Caco-2 (cell line): ENCODE measurements at regions not wholly inside any gene's neighbourhood (a gene's known extent, or its start where the extent isn't known, plus 50 kb on each side); places are given as distances from the start of the nearest gene placed in this dataset.
"Not testable (repeated sequence)": the region's sequence is repeated elsewhere in the genome, so short reads cannot be mapped to it uniquely, and the experiment has no call there.

ENCODE experiments used
- BruUV-seq: library from RNA; stranded (reverse); fragments of 400-500 nt; replicated peaks from 2 replicates; lab custom pipeline; 2021; lab: Mats Ljungman, UMichigan
- CTCF ChIA-PET: fragments of 300-600 bp; sonication (Branson Sonifier 250); formaldehyde crosslinking; loops from one replicate; lab custom pipeline; 2022; ENCODE audit warnings: antibody characterized with exemption; lab: Charles Lee
- POLR2A ChIA-PET: fragments of 300-600 bp; sonication (Branson Sonifier 250); formaldehyde crosslinking; loops from one replicate; lab custom pipeline; 2022; ENCODE audit warnings: antibody characterized with exemption; lab: Charles Lee
- DNase-seq, 2 experiments: peaks; one replicate each; pipeline versions ENCODE4 v3.0.0 to v3.0.0-alpha.2; 2020 to 2022
- H3K27me3 ChIP-seq: replicated peaks from 2 replicates; pipeline ENCODE4 v1.6.0; 2011; ENCODE audit warnings: low read length; ENCODE audit not compliant: control insufficient read depth, insufficient read depth
- H3K36me3 ChIP-seq: 2 replicates; pipeline ENCODE4 v1.5.1; 2011; ENCODE audit warnings: low read length; ENCODE audit not compliant: control insufficient read depth, insufficient read depth
- H3K4me1 ChIP-seq: fragments of 250-450 bp; sonication (Bioruptor Pico); 2 replicates; pipeline ENCODE4 v1.5.1; 2020; ENCODE audit warnings: mild to moderate bottlenecking
- H3K4me3 ChIP-seq: 2 replicates; pipeline ENCODE4 v1.5.1; 2011; ENCODE audit warnings: low read depth, mild to moderate bottlenecking, control low read depth, low read length
- H3K9me3 ChIP-seq: fragments of 250-450 bp; sonication (Bioruptor Pico); 2 replicates; pipeline ENCODE4 v1.5.1; 2020; ENCODE audit warnings: mild to moderate bottlenecking, moderate library complexity
- H3K27ac Mint-ChIP-seq: one replicate; pipeline ENCODE4 v1.8.0; 2022; ENCODE audit warnings: mixed read lengths; ENCODE audit not compliant: unreplicated experiment
- H3K27me3 Mint-ChIP-seq: one replicate; pipeline ENCODE4 v1.8.0; 2022; ENCODE audit warnings: mixed read lengths; ENCODE audit not compliant: insufficient read depth, unreplicated experiment
- H3K36me3 Mint-ChIP-seq: one replicate; pipeline ENCODE4 v1.8.0; 2022; ENCODE audit warnings: mild to moderate bottlenecking, mixed read lengths; ENCODE audit not compliant: insufficient read depth, unreplicated experiment
- H3K4me1 Mint-ChIP-seq: one replicate; pipeline ENCODE4 v1.8.0; 2022; ENCODE audit warnings: low read depth, mixed read lengths; ENCODE audit not compliant: unreplicated experiment
- H3K4me3 Mint-ChIP-seq: one replicate; pipeline ENCODE4 v1.8.0; 2022; ENCODE audit warnings: mild to moderate bottlenecking, moderate library complexity, mixed read lengths; ENCODE audit not compliant: unreplicated experiment
- H3K9me3 Mint-ChIP-seq: one replicate; pipeline ENCODE4 v1.8.0; 2022; ENCODE audit warnings: mixed read lengths; ENCODE audit not compliant: unreplicated experiment
- intact Hi-C: fragments of 100-400 bp; cut with micrococcal nuclease; formaldehyde crosslinking; loops from one replicate; pipeline ENCODE4 v1.10.0; 2022; ENCODE audit not compliant: unreplicated experiment
- TF ChIP-seq, protein P1 (sequence below), 2 experiments: fragments of 200-600 bp in 1 of 2; IDR thresholded peaks; 1 replicate in 1 of 2; 2 replicates in 1 of 2; pipeline versions ENCODE4 v1.5.1 to v1.8.0; 2011 to 2022; ENCODE audit warnings: antibody characterized with exemption in 1 of 2, control low read depth in 1 of 2, inconsistent platforms in 1 of 2, low read depth in 1 of 2, low read length in 1 of 2, mild to moderate bottlenecking in 1 of 2, moderate library complexity in 1 of 2; ENCODE audit not compliant: insufficient read depth in 1 of 2, severe bottlenecking in 1 of 2, unreplicated experiment in 1 of 2

GRCh38 chr2:225748609-225749008 lies 349.1 kb downstream of the NYAP2 start:
- TF ChIP-seq, protein P1, sequence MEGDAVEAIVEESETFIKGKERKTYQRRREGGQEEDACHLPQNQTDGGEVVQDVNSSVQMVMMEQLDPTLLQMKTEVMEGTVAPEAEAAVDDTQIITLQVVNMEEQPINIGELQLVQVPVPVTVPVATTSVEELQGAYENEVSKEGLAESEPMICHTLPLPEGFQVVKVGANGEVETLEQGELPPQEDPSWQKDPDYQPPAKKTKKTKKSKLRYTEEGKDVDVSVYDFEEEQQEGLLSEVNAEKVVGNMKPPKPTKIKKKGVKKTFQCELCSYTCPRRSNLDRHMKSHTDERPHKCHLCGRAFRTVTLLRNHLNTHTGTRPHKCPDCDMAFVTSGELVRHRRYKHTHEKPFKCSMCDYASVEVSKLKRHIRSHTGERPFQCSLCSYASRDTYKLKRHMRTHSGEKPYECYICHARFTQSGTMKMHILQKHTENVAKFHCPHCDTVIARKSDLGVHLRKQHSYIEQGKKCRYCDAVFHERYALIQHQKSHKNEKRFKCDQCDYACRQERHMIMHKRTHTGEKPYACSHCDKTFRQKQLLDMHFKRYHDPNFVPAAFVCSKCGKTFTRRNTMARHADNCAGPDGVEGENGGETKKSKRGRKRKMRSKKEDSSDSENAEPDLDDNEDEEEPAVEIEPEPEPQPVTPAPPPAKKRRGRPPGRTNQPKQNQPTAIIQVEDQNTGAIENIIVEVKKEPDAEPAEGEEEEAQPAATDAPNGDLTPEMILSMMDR (IDR thresholded peaks at IDR 0.05; ENCODE audit: insufficient read depth in 1 of 2, low read depth in 1 of 2, low read length in 1 of 2, severe bottlenecking in 1 of 2, unreplicated experiment in 1 of 2): no peak
- H3K4me1 ChIP-seq: no peaks in the 10 kb centered on the region
- POLR2A ChIA-PET: no interaction called here
- intact Hi-C loops: no loop called here
- CTCF ChIA-PET: no interaction called here
- BruUV-seq: no TSS peak
- no peak overlapping the region for H3K4me3 ChIP-seq
- H3K4me1 Mint-ChIP-seq: no peaks in the 10 kb centered on the region
- no peak for DNase-seq
- no peaks in the 10 kb centered on the region for H3K9me3 Mint-ChIP-seq
- no peaks in the 10 kb centered on the region for H3K36me3 ChIP-seq
- H3K27me3 ChIP-seq: no peaks in the 10 kb centered on the region
- H3K36me3 Mint-ChIP-seq: no peaks in the 10 kb centered on the region
- no peak overlapping the region for H3K4me3 Mint-ChIP-seq
- no peak overlapping the region for H3K27ac Mint-ChIP-seq
- no peaks in the 10 kb centered on the region for H3K27me3 Mint-ChIP-seq
- H3K9me3 ChIP-seq: no peaks in the 10 kb centered on the region

GRCh38 chr2:225743996-225744395 lies 344.5 kb downstream of the NYAP2 start:
- H3K27me3 Mint-ChIP-seq, H3K4me1 Mint-ChIP-seq, POLR2A ChIA-PET, H3K9me3 Mint-ChIP-seq, intact Hi-C loops, H3K9me3 ChIP-seq, H3K4me1 ChIP-seq, BruUV-seq, CTCF ChIA-PET, H3K4me3 ChIP-seq, H3K36me3 Mint-ChIP-seq, H3K27me3 ChIP-seq, H3K36me3 ChIP-seq, DNase-seq, H3K4me3 Mint-ChIP-seq, H3K27ac Mint-ChIP-seq: not testable (repeated sequence)

DNA sequence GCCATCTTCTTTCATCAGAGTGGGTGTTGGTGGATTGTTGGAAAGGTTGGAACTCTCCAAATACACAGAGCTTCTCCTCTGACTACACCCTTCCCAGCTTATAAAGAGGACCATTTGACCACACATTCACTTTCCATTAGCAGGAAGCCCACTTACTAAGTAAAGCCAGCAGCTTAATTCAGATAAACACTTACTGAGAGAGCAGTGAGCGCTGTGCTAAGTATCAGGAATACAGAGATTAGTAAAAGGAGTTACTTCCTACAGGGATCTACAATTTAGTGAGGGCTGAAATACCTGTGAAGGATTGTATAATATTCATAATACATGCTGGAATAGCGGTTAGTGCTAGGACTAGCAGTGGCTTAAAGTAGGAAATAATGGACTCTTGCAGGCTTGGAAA lies 343.0 kb downstream of the NYAP2 start:
- no peaks in the 10 kb centered on the region for H3K9me3 ChIP-seq

More for the DNA sequence above, 343.0 kb downstream of the NYAP2 start:
- Histone ChIP-seq H3K4me3 (no peak overlapping the region), H3K36me3 (no peaks in the 10 kb centered on the region), H3K27me3 (no peaks in the 10 kb centered on the region), H3K4me1 (no peaks in the 10 kb centered on the region)
- Mint-ChIP-seq H3K36me3 (no peaks in the 10 kb centered on the region), H3K27ac (no peak overlapping the region), H3K4me1 (no peaks in the 10 kb centered on the region), H3K4me3 (no peak overlapping the region), H3K27me3 (no peaks in the 10 kb centered on the region), H3K9me3 (no peaks in the 10 kb centered on the region)
- ChIA-PET CTCF (no interaction called here), POLR2A (no interaction called here)
- no peak for DNase-seq
- no TSS peak for BruUV-seq
- intact Hi-C loops: no loop called here
- TF ChIP-seq, protein P1 (IDR thresholded peaks at IDR 0.05; ENCODE audit: insufficient read depth in 1 of 2, low read depth in 1 of 2, low read length in 1 of 2, severe bottlenecking in 1 of 2, unreplicated experiment in 1 of 2): no peak
